ENCODE measurements at regions not wholly inside any gene's neighbourhood (a gene's known extent, or its start where the extent isn't known, plus 50 kb on each side); places are given as distances from the start of the nearest gene placed in this dataset.

GRCh38 chr6:163923658-163924411 lies 509.3 kb downstream of the QKI start (continued):
- TF ChIP-seq ZBTB33 (IDR thresholded peaks at IDR 0.05; ENCODE audit: extremely low read depth, insufficient replicate concordance, low read length): no peak
- no peak for TF ChIP-seq SP1 (IDR thresholded peaks at IDR 0.05; ENCODE audit: low read depth)
- no peak for TF ChIP-seq TCF7L2 (IDR thresholded peaks at IDR 0.05; ENCODE audit: borderline replicate concordance, extremely low read depth, insufficient read depth, insufficient read length)
- no peak for TF ChIP-seq YY1 (IDR thresholded peaks at IDR 0.05; ENCODE audit: extremely low read depth, insufficient replicate concordance, low read depth, low read length)
- no peak for TF ChIP-seq CEBPB (IDR thresholded peaks at IDR 0.05; ENCODE audit: low read depth)
- no peak for TF ChIP-seq ELF1 (IDR thresholded peaks at IDR 0.05; ENCODE audit: borderline replicate concordance, low read depth)
- no peak for TF ChIP-seq EZH2 (IDR thresholded peaks at IDR 0.05)

DNA sequence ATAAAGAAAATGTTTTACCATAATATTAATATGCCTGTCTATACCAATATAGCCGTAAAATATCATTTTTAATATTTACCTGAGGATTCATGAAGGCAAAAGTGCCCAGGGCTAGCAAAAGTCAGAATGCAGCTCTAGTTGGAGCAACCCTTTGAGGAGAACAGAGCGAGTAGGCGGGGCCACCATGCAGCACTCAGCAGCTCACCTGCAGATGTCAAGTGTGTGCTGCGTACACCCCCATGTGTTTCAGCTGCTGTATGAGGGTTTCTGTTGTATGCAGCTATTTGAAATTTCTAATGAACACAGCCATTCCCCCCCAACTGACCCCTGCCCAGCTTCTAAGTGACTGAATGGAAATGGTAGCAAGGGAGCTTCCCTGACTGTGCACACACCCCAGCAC lies 508.0 kb downstream of the QKI start:
- no peaks in the 10 kb centered on the region for H3K79me2 ChIP-seq (ENCODE audit: insufficient read depth, low read length)
- H3K9ac ChIP-seq (ENCODE audit: low read length): no peak overlapping the region
- no peak for TF ChIP-seq REST (IDR thresholded peaks at IDR 0.05; ENCODE audit: low read depth)
- TF ChIP-seq YY1 (IDR thresholded peaks at IDR 0.05; ENCODE audit: extremely low read depth, insufficient replicate concordance, low read depth, low read length): no peak
- no peak for TF ChIP-seq CBX3 (IDR thresholded peaks at IDR 0.05; ENCODE audit: low read depth)
- no peak for TF ChIP-seq ZBTB33 (IDR thresholded peaks at IDR 0.05; ENCODE audit: extremely low read depth, insufficient replicate concordance, low read length)
- no peak for TF ChIP-seq FOSL1 (IDR thresholded peaks at IDR 0.05; ENCODE audit: low read depth)
- no peak for TF ChIP-seq POLR2AphosphoS5 (IDR thresholded peaks at IDR 0.05; ENCODE audit: low read depth, low read length)
- no peak for TF ChIP-seq CEBPB (IDR thresholded peaks at IDR 0.05; ENCODE audit: low read depth)
- no peak for TF ChIP-seq JUND (IDR thresholded peaks at IDR 0.05)
- no peak for TF ChIP-seq SRF (IDR thresholded peaks at IDR 0.05; ENCODE audit: low read depth)
- no peak for TF ChIP-seq EGR1 (IDR thresholded peaks at IDR 0.05; ENCODE audit: low read depth)
- no peak for TF ChIP-seq RAD21 (IDR thresholded peaks at IDR 0.05; ENCODE audit: low read depth)
- TF ChIP-seq EZH2 (IDR thresholded peaks at IDR 0.05): no peak
- DNase-seq (ENCODE audit: low read depth, low spot score): no peak
- H3K27me3 ChIP-seq (ENCODE audit: insufficient read depth, low read length): no peaks in the 10 kb centered on the region
- H3K4me2 ChIP-seq (ENCODE audit: low read length): no peak overlapping the region
- H3K27ac ChIP-seq (ENCODE audit: low read depth, low read length): no peak overlapping the region
- H3K4me3 ChIP-seq (replicated peaks in 1 of 2; ENCODE audit: low read depth in 1 of 2, low read length in 2 of 2): no peak overlapping the region
- no TSS peak for BruUV-seq (replicated peaks)
- intact Hi-C loops (cut with micrococcal nuclease): no loop called here
- no peaks in the 10 kb centered on the region for H3K9me3 ChIP-seq (ENCODE audit: control insufficient read depth in 1 of 2, insufficient read depth in 1 of 2, low read depth in 1 of 2, low read length in 2 of 2)
- no peak for ATAC-seq
- no peaks in the 10 kb centered on the region for H4K20me1 ChIP-seq (ENCODE audit: insufficient read depth)
- ChIA-PET RAD21 (ENCODE audit: low non-redundant PET in 1 of 2, low total read pairs in 2 of 2, uncharacterized antibody in 2 of 2, unreplicated experiment in 2 of 2) (no interaction called here), POLR2A (no interaction called here), CTCF (no interaction called here)
- no peaks in the 10 kb centered on the region for H3K9me2 ChIP-seq (ENCODE audit: insufficient read depth)
- no peaks in the 10 kb centered on the region for H3K36me3 ChIP-seq (ENCODE audit: control insufficient read depth in 1 of 2, insufficient read depth in 2 of 2, low read length in 2 of 2)
- H3K4me1 ChIP-seq (ENCODE audit: control insufficient read depth in 1 of 2, insufficient read depth in 2 of 2, low read length in 2 of 2): no peaks in the 10 kb centered on the region
- H2AFZ ChIP-seq (ENCODE audit: low read depth, low read length, poor library complexity, severe bottlenecking): no peak overlapping the region
